PFSK-1 (cell line): ENCODE measurements at regions not wholly inside any gene's neighbourhood (a gene's known extent, or its start where the extent isn't known, plus 50 kb on each side); places are given as distances from the start of the nearest gene placed in this dataset.

Experiments
- REST ChIP-seq, 2 experiments: IDR thresholded peaks; 2 replicates each; pipeline versions ENCODE4 v1.6.1 to v1.8.0; 2011 to 2012; ENCODE audit warnings: low read depth in 2 of 2, low read length in 2 of 2, control low read depth in 1 of 2, inconsistent platforms in 1 of 2, mild to moderate bottlenecking in 1 of 2, moderate library complexity in 1 of 2; ENCODE audit not compliant: insufficient read depth in 1 of 2
- TAF1 ChIP-seq: IDR thresholded peaks from 2 replicates; pipeline ENCODE4 v1.6.1; 2012; ENCODE audit warnings: low read length, control low read depth, borderline replicate concordance; ENCODE audit not compliant: insufficient read depth

GRCh38 chr9:18074041-18074440 lies 399.9 kb upstream of the ADAMTSL1 start:
- no peak for TF ChIP-seq REST (IDR thresholded peaks at IDR 0.05; ENCODE audit: insufficient read depth in 1 of 2, low read depth in 2 of 2, low read length in 2 of 2)
- no peak for TF ChIP-seq TAF1
